NCI-H345 (cell line): ENCODE measurements at regions not wholly inside any gene's neighbourhood (a gene's known extent, or its start where the extent isn't known, plus 50 kb on each side); places are given as distances from the start of the nearest gene placed in this dataset.
A peak's percentile ranks its signal among the peaks of the same experiment; 100 is the strongest.
"Not testable (repeated sequence)": the region's sequence is repeated elsewhere in the genome, so short reads cannot be mapped to it uniquely, and the experiment has no call there.

Source experiments
- DNase-seq: peaks from one replicate; lab custom pipeline; 2025; lab: John Stamatoyannopoulos, UW

DNA sequence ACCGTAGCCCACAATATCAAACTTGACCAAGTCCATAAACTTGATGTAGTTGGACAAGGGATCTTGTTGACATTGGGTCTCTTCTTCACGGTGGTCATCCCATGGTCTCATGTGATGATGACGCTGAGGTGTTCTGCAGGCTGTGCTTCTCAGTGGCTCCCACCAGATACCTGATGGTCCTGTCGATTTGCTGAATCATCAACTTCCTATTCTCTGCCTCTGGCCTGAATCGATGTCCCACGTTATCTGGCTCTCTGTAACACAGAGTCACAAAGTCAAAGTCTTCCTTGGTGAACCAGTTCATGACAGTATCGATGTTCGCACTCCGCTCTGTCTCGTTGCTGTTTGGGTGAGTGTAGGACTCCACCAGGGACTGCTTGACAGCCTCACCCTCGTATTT lies 217.2 kb upstream of the FRG2C start:
- not testable (repeated sequence) for DNase-seq

DNA sequence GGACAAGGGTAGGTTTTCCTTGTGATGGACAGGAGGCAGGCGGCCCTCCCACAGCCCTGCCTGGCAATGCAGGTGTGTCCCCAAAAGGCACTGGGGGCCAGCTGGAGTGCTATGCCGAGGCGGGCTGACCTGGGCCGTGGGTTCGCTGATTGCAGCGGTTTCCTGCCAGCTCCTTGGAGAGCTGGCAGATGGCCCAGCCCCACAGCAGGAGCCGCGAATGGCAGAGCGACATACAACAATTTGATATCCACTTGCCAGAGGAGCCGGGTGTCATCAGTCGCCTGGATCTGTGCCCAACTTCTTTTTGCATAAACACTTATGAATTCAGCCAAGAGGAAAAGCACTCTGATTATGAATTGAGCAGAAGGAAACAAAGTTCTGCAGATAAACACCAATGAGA lies 210.8 kb upstream of the FRG2C start:
- peak; percentile 93 for DNase-seq

DNA sequence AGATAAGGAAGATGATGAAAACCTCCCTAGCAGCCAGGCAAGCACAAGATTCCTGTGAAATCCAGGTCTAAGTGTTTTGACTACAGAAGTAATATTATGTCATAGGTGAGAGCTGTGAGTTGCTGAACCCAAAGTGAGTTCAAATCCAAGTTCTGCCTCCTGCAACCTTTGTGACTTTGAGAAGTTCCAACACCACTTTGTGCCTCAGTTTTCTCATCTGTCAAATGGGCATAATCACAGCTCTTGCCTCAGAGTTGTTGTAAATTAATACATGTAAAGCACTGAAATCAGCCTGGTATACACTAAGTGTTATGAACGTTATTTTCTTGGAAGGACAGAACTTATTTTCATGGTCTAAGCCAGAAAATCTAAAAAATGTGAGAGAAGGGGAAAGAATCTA lies 210.3 kb upstream of the FRG2C start:
- DNase-seq, result not testable (repeated sequence)

DNA sequence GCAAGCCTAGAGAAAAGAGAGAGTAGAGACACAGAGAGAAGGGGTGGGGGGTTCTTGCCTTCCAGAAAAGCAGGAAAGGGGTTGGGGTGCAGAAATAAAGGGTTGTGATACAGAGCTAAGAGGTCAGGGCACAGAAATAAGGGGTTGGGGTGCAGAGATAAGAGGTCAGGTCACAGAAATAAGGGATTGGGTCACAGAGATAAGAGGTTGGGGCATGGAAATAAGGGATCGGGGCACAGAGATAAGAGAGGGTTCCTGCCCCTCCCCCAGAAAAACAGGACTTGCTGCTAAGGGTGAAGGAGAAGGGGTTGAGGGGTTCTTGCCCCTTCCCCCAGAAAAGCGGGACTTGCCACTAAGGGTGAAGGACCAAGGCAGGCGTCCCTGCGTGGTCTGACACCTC lies 189.6 kb upstream of the FRG2C start:
- not testable (repeated sequence) for DNase-seq

DNA sequence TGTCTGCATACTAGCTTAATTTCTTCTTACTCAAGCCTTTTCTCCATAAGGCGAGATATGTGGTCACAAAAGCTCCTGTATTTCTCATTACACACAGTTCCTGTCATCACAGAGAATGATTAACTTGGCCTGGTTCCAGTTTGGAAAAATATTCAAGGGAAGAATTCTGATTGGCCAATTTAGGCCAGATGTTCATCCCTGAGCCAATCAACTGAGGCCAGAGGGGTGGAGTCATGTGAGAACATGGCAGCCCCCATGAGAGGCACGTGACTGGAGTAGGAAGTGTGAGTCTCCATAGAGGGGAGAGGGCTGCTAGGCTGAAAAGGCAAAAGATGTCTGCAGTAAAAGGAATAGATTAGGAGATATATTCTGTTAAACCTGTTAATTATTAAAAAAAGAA lies 167.5 kb upstream of the FRG2C start:
- DNase-seq, result not testable (repeated sequence)

DNA sequence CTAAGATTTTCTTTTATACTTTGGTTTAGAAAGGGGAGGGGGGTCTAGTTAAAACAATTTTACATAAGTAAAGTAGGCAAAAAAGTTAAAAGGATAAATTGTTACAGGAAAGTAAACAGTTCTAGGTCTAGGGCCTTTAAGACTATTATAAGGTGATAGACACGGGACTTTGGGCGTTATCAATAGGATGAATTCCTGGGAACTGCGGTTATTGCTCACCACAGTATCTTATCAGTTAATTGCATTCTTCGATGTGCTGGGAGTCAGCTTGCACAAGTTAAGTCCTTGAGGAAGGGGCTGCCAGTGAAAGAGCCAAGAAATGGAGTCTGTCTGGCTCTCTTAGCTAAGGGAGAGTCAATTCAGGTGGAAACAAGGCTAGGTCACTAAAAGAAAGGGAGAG lies 163.8 kb upstream of the FRG2C start:
- not testable (repeated sequence) for DNase-seq

DNA sequence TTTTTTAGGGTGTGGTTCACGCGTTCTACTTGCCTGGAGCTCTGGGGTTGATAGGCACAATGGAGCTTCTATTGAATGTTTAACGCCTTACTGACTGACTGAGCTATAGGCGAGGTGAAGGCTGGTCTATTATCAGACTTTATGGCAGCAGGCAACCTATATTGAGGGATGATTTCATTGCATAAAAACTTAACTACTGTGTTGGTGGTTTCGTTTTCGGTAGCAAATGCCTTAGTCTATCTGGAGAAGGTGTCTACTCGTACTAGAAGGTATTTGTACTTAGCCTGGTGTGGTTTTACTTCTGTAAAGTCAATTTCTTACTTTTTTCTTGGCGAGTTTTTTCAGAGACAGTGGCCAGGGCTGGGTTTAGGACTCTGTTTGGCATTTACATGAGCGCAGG lies 162.0 kb upstream of the FRG2C start:
- not testable (repeated sequence) for DNase-seq

DNA sequence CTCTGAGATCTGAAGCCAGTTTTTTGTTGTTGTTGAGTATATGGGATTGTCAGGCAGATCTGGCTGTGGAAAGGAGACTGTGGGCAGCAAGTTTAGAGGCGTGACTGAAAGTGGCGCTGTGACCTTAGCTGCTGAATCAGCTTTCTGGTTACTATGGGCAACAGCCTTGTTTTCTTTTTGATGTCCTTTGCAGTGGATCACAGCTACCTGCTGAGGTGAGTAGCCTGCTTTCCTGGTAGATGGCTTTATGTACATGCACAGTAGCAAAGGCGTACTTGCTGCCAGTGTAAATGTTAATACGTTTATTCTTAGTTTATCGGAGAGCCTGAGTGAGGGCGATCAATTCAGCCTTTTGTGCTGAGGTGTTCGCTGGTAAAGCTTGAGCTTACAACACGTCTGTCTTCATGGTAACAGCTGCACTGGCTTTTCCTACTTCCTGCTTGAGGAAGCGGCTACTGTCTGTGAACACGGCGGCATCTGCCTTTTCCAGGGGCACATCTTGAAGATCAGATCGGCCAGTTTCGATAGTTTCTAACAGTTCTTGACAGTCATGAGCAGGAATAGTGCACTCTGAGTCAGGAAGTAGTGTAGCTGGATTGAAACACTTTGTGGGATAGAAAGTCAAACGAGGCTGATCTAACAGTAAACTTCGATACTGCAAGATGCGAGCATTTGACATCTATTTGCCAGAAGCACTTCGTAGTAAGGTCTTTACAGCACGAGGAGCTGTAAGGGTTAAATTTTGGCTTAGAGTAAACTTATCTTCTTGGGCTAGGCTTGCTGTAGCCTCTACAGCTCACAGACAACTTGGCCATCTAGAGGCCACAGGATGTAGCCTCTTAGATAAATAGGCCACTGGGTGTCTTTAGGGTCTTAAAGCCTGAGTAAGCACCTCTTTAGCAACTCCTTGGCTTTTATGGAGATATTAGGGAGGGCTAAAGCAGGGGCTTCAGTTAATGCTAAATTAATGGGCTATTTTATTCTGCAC lies 161.1 kb upstream of the FRG2C start:
- peak; percentile 24 for DNase-seq

DNA sequence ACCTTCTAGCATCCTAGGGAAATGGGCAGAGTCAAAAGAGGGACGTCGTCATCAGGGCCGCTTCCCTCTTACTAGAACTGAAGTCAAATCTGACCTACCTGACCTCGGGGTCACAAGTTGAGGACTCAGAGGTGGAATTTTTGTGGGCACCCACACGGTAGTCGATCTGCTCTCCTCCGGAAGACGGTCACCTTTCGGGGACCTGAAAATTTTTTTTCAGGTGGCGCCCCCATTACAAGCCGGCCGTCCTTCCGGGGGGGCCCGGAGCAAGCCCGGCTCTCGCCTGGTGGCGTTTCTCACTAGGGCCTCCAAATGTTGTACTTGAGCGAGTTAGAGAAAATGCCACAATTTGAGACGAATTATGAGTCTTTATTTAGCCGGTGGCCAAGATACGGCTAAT lies 157.5 kb upstream of the FRG2C start:
- DNase-seq, result no peak

DNA sequence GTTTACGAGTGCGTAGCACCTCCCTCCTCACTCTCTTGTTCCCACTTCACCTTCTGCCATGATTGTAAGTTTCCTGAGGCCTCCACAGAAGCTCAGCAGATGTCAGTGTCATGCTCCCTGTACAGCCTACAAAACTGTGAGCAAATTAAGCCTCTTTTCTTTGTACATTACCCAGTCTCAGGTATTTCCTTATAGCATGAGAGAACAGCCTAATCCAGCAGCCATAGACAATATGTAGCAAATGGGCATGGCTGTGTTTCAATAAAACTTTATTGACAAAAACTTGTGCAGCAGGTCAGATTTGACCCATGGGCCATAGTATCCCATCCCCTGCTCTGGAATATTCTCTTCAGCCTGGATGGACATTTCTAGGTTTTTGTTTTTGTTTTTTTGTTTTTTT lies 156.2 kb upstream of the FRG2C start:
- DNase-seq, result not testable (repeated sequence)

DNA sequence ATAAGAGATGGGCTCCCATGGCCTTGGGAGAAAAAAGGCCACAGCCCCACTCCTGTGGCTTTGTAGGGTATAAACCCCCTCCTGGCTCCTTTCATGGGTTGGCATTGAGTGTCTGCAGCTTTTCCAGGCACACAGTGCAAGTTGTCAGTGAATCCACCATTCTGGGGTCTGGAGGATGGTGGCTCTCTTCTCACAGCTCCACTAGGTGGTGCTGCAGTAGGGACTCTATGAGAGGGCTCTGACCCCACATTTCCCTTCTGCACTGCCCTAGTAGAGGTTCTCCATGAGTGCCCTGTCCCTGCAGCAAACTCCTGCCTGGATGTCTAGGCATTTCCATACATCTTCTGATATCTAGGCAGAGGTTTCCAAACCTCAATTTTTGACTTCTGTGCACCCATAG lies 136.5 kb upstream of the FRG2C start:
- DNase-seq, result not testable (repeated sequence)

DNA sequence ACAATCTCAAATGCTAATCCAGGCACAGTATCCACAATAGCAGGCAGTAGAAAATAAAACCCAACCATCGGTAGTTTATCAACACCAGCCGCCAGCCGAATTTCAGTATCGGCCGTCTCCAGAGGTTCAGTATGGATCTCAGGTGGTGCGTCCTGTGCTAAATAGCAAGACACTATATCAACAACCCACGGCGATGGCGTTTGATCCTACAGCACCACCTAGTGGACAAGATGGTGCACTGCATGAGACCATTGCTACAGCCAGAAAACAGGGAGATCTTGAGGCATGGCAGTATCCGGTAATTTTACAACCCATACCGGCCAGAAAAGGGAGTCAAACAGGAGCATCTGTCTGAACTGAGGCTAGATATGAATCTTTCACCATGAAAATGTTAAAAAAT lies 112.0 kb upstream of the FRG2C start:
- not testable (repeated sequence) for DNase-seq

DNA sequence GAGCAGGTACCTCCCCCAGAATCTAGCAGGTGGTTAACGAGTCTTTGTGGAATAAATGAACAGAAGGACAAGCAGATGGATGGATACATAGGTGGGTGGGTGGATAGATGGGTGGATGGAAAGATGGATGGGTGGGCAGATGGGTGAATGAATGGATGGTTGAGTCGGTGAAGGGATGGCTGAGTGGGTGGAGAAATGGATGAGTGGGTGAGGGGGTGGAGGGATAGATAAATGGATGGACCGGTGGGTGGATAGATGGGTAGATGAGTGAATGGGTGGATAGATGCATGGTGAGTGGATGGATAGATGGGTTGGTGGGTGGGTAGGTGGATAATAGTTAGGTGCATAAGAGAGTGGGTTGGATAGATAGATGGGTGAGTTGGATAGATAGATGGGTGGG lies 99.7 kb upstream of the FRG2C start:
- DNase-seq, result not testable (repeated sequence)

DNA sequence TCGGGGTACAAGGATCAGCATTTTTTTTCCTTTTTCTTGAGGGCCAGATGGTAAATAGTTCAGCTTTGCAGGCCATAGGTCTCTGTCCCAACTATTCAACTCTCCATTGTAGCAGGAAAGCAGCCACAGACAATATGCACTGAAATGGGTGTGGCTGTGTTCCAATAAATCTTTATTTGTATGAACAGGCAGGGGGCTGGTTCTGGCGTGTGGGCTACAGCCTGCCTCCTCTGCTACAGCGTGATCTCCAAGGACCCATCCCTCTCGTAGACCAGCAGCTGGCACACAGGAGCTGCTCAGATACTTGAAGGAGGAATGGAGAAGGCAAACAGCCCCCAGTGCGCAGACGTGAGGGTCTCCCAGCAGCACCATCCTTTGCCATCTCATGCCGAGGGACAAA lies 91.8 kb upstream of the FRG2C start:
- DNase-seq, result not testable (repeated sequence)

DNA sequence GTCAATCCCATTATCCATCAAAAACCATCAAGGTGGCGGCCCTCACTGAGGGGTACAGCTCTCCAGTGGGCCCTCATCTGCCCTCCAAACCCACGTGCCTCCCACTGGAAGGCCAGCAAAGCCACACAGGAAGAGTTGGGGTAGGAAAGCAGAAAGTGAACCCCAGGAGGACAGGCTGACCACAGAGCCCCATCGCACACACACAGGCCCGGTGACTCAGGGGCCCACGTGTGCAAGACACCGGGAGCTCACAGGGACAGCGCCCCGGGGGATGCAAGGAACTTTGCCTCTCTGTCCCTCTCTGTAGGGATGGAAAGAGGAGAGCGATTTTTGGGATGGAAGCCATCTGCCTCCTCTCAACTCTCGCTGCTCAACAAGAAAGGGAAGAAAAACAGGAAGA lies 85.0 kb upstream of the FRG2C start:
- DNase-seq, result not testable (repeated sequence)

DNA sequence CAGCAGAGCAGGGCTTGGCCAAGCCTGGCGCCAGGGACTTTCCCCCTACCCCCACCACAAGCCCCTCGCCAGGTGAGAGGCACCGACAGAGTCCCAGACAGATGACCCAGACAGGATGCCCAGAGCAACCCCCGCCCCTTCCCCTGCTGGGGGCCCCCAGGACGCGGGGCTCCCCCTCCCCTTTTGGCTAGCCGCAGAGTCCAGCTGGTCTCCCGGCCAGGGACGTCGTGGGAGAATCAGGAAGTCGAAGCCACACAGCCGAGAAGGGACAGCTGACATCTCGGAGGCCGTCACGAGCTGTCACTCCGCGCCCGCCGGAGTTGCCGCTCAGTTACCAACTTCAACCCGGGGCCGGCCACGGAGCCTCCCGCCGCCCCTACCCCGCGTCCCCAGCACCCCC lies 84.6 kb upstream of the FRG2C start:
- DNase-seq, result not testable (repeated sequence)

DNA sequence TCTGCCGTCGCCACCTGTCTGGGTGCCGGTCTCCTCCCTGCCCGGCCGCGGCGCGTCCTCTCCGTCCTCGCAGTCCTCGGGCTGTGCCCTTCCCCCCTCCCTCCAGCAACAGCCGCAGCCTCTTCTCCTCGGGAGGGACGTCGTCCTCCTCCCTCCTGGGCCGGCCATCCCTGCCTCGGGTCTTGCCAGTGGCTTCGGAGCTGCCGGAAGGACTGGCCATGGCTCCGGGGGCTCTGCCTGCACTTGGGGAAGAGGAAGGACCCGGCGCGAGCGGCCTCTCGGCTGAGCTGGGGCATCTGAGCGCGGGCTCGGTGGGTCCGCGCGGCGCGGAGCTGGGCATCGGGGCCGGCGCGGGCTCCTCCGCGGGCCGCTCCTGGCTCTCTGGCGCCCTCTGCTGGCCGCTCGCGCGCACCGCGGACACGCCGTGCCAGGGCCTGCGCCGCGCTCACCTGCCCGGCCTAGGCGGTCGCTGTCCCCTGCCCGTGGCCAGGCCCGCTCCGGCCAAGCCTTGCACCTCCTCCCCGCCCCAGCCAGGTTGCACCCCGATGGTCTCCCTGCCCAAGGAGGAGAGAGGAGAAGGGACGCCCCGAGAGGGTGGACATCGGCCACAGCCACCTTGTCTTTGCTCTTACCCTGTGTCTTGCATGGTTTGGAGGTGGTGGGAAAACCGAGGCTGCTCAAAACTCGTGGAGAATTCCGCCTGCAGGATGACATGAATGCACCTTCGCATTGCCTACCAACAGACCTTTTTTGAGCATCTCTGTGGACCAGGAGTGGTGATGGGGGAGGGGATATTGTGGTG lies 83.9 kb upstream of the FRG2C start:
- DNase-seq, result peak; percentile 27

DNA sequence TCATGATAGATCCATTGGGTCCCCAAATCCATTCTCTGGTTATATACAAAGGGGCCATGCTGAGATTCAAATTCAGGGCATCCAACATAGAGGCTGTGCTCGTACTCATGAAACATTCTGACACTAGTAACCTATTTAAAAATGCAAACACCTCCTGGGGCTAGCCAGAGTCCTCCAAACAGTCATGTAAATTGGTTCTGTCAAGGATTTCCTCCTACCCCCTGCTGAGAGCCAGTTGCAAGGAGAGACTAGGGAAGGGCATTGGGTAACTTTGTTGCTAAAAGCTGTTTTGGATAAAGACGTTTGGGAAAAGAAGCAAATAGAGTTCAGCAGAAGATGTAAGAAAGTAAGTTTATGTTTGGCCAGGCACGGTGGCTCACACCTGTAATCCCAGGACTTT lies 81.6 kb upstream of the FRG2C start:
- not testable (repeated sequence) for DNase-seq

DNA sequence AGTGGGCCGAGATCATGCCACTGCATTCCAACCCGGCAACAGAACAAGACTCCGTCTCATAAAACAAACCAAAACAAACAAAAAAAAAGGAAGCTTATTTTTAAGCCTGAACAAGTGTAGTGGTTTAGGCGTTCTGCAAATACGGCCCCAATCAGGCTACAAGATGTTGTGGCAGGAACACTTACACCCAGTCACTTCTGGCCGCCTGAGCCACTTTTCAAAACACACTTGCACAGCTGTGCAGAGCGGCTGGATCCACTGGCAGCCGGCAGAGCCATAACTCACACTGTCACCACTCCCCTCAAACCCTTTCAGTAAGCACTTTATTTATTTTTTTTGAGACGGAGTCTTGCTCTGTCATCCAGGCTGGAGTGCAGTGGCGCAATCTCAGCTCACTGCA lies 81.0 kb upstream of the FRG2C start:
- not testable (repeated sequence) for DNase-seq

DNA sequence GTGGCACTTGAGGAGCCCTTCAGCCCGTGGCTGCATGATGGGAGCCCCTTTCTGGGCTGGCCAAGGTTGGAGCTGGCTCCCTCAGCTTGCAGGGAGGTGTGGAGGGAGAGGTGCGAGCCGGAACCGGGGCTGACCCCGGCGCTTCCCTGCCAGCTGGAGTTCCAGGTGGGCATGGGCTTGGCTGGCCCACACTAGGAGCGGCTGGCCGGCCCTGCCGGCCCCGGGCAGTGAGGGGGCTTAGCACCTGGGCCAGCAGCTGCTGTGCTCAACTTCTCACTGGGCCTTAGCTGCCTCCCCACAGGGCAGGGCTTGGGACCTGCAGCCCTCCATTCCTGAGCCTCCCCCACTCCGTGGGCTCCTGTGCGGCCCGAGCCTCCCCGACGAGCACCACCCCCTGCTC lies 76.4 kb upstream of the FRG2C start:
- DNase-seq, result not testable (repeated sequence)

DNA sequence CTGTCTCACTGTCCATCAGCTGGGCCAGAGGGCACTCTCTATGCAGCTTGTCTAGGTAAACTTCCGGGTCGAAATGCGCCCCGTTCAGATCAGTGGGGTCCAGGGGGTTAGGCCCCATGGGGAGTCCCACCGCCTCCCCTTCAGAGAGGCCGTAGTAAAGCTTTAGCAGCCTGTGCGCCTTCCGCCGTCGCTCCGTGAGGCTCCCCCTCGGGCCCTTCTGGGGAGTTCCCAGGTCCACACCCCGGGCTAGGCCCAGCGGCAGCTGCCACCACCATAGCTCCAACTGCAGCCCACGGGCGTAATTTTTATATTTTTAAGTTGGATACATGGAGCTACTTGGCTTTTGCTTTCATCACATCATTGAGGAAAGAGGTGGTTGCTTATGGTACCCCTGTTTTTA lies 73.7 kb upstream of the FRG2C start:
- not testable (repeated sequence) for DNase-seq

DNA sequence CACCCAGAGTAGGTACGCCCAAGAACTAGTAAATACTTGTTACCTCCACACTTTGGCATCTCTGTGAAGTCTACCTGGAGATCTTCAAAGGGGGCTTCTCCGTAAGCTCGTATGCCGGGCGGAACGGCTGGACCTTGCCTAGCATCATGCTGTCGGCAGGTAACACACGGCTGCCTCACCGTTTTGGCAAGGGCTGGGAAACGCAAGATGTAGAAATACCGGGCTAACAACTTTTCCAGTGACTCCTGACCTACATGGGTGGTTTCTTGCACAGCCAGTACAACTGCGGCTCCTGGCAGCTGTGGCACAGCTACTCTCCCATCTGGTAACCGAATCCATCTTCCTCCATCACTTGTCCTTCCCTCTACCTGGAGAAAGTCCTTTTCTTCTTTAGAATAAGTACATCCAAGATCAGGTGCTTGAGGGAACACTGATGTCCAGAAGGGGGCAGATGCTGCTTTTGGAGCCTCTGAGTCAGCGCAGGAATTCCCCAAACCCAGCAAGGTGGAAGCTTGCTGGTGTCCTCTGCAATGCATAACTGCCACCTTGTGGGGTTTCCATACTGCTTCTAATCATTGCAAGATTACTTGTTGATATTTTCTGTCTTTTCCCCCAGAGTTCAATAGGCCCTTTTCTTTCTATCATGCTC lies 59.7 kb upstream of the FRG2C start:
- not testable (repeated sequence) for DNase-seq
